ENCODE measurements at regions not wholly inside any gene's neighbourhood (a gene's known extent, or its start where the extent isn't known, plus 50 kb on each side); places are given as distances from the start of the nearest gene placed in this dataset.

DNA sequence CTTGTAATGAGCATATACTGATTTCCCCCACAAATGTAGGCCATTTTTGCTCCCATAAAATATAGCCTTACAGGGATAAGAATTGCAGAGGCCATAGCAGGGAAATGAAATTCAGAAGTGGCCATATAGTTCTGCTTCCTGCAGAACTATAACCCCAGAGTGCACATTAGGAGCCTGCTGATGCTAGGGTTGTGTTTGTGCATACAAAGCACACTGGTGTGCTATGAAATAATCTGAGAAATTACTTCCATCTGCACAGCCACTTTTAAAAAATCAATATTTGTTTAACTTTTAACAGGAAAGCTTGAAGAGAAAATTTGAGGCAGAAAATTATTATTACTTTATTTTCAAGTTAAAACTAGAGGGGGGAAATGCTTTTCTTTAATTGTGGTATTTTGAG lies 380.3 kb downstream of the MRPS30 start:
- no peak overlapping the region for H3K4me3 ChIP-seq
- ATAC-seq, result no peak
- no peak overlapping the region for H3K4me2 ChIP-seq
- no peaks in the 10 kb centered on the region for H3K4me1 ChIP-seq
- POLR2A ChIA-PET, result no interaction called here
- DNase-seq (ENCODE audit: low read depth in 1 of 2, low spot score in 1 of 2), result no peak
- H3K9me3 ChIP-seq, result no peaks in the 10 kb centered on the region
- CTCF ChIA-PET, result no interaction called here
- FAIRE-seq, result no peak
- no peak for TF ChIP-seq ZSCAN20 (CRISPR knock-in tag; IDR thresholded peaks at IDR 0.05)
- no peak for TF ChIP-seq HEYL (CRISPR knock-in tag; IDR thresholded peaks at IDR 0.05)
- TF ChIP-seq POLR2AphosphoS2 (conservative IDR thresholded peaks at IDR 0.05; ENCODE audit: low read length), result no peak
- TF ChIP-seq HDAC2 (IDR thresholded peaks at IDR 0.05), result no peak
- TF ChIP-seq KDM1A (IDR thresholded peaks at IDR 0.05; ENCODE audit: low read depth), result no peak
- H3K27ac ChIP-seq, result no peak overlapping the region

- Histone ChIP-seq H3K4me2 (no peak overlapping the region), H3K27ac (no peak overlapping the region), H3K9me3 (no peaks in the 10 kb centered on the region), H3K4me1 (no peaks in the 10 kb centered on the region), H3K4me3 (no peak overlapping the region)
- FAIRE-seq, result no peak
- no peak for DNase-seq (ENCODE audit: low read depth in 1 of 2, low spot score in 1 of 2)
- ChIA-PET CTCF (no interaction called here), POLR2A (no interaction called here)
- no peak for ATAC-seq
- TF ChIP-seq, protein P1, sequence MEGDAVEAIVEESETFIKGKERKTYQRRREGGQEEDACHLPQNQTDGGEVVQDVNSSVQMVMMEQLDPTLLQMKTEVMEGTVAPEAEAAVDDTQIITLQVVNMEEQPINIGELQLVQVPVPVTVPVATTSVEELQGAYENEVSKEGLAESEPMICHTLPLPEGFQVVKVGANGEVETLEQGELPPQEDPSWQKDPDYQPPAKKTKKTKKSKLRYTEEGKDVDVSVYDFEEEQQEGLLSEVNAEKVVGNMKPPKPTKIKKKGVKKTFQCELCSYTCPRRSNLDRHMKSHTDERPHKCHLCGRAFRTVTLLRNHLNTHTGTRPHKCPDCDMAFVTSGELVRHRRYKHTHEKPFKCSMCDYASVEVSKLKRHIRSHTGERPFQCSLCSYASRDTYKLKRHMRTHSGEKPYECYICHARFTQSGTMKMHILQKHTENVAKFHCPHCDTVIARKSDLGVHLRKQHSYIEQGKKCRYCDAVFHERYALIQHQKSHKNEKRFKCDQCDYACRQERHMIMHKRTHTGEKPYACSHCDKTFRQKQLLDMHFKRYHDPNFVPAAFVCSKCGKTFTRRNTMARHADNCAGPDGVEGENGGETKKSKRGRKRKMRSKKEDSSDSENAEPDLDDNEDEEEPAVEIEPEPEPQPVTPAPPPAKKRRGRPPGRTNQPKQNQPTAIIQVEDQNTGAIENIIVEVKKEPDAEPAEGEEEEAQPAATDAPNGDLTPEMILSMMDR (IDR thresholded peaks at IDR 0.05), result no peak
- TF ChIP-seq ELK1 (IDR thresholded peaks at IDR 0.05; ENCODE audit: low read depth, low read length) (no peak), SMC3 (IDR thresholded peaks at IDR 0.05) (no peak), ZC3H11A (IDR thresholded peaks at IDR 0.05) (no peak), ESRRA (IDR thresholded peaks at IDR 0.05; ENCODE audit: borderline replicate concordance, low read length) (no peak)
- WGBS (ENCODE audit: missing lambda C conversion rate), result 2% methylated on average over 5 of the region's 5 CpGs
Measured at GRCh38 chr5:45189481-45189880, 380.7 kb downstream of the MRPS30 start.

- no peak overlapping the region for H3K4me2 ChIP-seq
- H3K9me3 ChIP-seq, result no peaks in the 10 kb centered on the region
- H3K4me1 ChIP-seq, result no peaks in the 10 kb centered on the region
- no peak overlapping the region for H3K27ac ChIP-seq
- no peak for ATAC-seq
- DNase-seq (ENCODE audit: low read depth in 1 of 2, low spot score in 1 of 2), result no peak
- ChIA-PET CTCF (no interaction called here), POLR2A (no interaction called here)
- WGBS (ENCODE audit: missing lambda C conversion rate), result 12% methylated on average over 1 of the region's 1 CpG
- no peak overlapping the region for H3K4me3 ChIP-seq
- TF ChIP-seq ZSCAN20 (CRISPR knock-in tag; IDR thresholded peaks at IDR 0.05) (no peak), RARB (CRISPR knock-in tag; IDR thresholded peaks at IDR 0.05) (no peak), TFCP2L1 (CRISPR knock-in tag; IDR thresholded peaks at IDR 0.05) (no peak)
- no peak for FAIRE-seq
Measured at GRCh38 chr5:45195026-45195425, 386.3 kb downstream of the MRPS30 start.
